Ascending aorta (tissue), 2 donors: ENCODE measurements at regions not wholly inside any gene's neighbourhood (a gene's known extent, or its start where the extent isn't known, plus 50 kb on each side); places are given as distances from the start of the nearest gene placed in this dataset.

Experiments
- DNase-seq, 2 donors: peaks; one replicate each; pipeline ENCODE4 v3.0.0-alpha.2; 2019; ENCODE audit warnings: low spot score in 2 of 2
- H3K27ac ChIP-seq, 2 donors: fragments of 200-600 bp; sonication (generic); one replicate each; pipeline ENCODE4 v1.5.1; 2016 to 2017; ENCODE audit warnings: mild to moderate bottlenecking in 1 of 2
- H3K27me3 ChIP-seq: fragments of 200-600 bp; sonication (generic); one replicate; pipeline ENCODE4 v1.5.1; 2017
- H3K36me3 ChIP-seq, 2 donors: fragments of 200-600 bp; sonication (generic); one replicate each; pipeline ENCODE4 v1.5.1; 2016
- H3K4me1 ChIP-seq, 2 donors: fragments of 200-600 bp; sonication (generic); one replicate each; pipeline ENCODE4 v1.5.1; 2016 to 2017; ENCODE audit warnings: mild to moderate bottlenecking in 1 of 2
- H3K4me3 ChIP-seq, 2 donors: fragments of 200-600 bp; sonication (generic); one replicate each; pipeline ENCODE4 v1.5.1; 2016 to 2017; ENCODE audit warnings: mild to moderate bottlenecking in 1 of 2
- H3K9me3 ChIP-seq, 2 donors: fragments of 200-600 bp; sonication (generic); one replicate each; pipeline ENCODE4 v1.5.1; 2016
- intact Hi-C: fragments of 100-400 bp; cut with DNase I; formaldehyde crosslinking; loops from one replicate; pipeline ENCODE4 v1.15.1; 2023
- TF ChIP-seq, protein P1 (sequence below), 3 experiments: fragments of 200-600 bp in 2 of 3; fragments of 450-650 bp in 1 of 3; sonication (generic) in 2 of 3; IDR thresholded peaks; one replicate each; pipeline ENCODE4 v1.5.1; 2016 to 2019; ENCODE audit warnings: antibody characterized with exemption in 3 of 3, mild to moderate bottlenecking in 1 of 3, moderate library complexity in 1 of 3

DNA sequence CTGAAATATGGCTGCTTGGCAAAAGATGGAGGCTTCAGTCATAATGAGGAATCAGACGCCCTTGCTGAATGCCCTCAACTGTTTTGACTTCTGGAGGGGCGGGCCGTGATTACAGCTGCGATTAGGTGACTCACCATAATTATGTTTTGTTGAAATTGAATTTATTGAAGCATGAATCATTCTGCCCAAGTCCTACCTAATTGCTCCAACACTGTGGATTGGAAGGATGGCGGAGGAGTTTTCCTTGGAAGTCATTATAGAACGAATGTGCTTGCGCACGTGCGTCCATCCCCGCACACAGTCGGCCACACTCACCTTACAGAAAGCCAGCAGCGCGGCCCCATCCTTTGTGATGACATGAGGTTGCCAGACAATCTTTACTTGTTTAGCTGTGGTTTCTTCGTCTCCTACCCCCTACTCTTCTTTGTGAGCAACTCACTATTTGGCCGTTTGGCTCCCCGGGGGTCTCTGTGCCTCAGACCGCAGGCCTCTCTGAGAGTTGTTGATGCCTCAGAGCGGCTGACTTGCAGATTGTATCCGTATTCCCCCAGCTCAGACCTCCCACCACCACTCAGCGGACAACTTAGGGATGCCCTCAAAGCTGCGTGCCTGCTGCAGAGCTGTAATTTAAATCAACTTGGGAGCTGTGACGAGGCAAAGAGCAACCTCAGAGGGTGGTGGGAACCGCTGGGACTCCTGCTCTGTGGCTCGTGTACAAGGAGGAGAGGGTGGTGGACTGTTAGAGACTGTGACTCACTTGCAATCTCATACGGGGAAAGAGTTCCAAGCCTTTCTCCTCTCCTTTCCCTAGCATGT lies 513.4 kb downstream of the TNS1 start:
- Histone ChIP-seq H3K27ac (no peak overlapping the region), H3K9me3 (no peaks in the 10 kb centered on the region), H3K4me1 (no peaks in the 10 kb centered on the region), H3K27me3 (no peaks in the 10 kb centered on the region), H3K36me3 (no peaks in the 10 kb centered on the region), H3K4me3 (no peak overlapping the region)
- DNase-seq = no peak
- intact Hi-C loops = no loop called here
- TF ChIP-seq, protein P1, sequence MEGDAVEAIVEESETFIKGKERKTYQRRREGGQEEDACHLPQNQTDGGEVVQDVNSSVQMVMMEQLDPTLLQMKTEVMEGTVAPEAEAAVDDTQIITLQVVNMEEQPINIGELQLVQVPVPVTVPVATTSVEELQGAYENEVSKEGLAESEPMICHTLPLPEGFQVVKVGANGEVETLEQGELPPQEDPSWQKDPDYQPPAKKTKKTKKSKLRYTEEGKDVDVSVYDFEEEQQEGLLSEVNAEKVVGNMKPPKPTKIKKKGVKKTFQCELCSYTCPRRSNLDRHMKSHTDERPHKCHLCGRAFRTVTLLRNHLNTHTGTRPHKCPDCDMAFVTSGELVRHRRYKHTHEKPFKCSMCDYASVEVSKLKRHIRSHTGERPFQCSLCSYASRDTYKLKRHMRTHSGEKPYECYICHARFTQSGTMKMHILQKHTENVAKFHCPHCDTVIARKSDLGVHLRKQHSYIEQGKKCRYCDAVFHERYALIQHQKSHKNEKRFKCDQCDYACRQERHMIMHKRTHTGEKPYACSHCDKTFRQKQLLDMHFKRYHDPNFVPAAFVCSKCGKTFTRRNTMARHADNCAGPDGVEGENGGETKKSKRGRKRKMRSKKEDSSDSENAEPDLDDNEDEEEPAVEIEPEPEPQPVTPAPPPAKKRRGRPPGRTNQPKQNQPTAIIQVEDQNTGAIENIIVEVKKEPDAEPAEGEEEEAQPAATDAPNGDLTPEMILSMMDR (IDR thresholded peaks at IDR 0.05) = no peak

DNA sequence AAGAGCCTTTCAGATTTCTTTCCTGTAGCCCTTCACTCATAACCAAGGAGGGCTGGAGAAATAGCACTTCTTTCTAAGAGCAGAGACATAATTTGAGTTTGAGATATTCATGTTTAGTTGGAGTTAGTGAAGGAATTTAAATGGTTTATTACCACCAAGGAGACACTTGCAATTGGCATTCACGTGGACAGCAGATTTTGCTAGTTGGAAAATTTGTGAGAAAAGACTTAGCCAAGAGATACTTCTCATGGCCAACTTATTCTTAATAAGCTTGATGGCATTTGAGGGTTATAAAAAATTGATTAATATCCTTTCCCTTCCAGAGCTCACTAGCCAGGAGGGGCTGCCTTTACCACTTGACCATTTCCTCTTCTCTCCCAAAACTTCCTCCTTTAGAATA lies 518.7 kb downstream of the TNS1 start:
- DNase-seq = no peak
- TF ChIP-seq, protein P1 (IDR thresholded peaks at IDR 0.05) = no peak
- Histone ChIP-seq H3K9me3 (no peaks in the 10 kb centered on the region), H3K27ac (no peak overlapping the region), H3K4me1 (no peaks in the 10 kb centered on the region), H3K36me3 (no peaks in the 10 kb centered on the region), H3K4me3 (no peak overlapping the region), H3K27me3 (no peaks in the 10 kb centered on the region)
- intact Hi-C loops = no loop called here

DNA sequence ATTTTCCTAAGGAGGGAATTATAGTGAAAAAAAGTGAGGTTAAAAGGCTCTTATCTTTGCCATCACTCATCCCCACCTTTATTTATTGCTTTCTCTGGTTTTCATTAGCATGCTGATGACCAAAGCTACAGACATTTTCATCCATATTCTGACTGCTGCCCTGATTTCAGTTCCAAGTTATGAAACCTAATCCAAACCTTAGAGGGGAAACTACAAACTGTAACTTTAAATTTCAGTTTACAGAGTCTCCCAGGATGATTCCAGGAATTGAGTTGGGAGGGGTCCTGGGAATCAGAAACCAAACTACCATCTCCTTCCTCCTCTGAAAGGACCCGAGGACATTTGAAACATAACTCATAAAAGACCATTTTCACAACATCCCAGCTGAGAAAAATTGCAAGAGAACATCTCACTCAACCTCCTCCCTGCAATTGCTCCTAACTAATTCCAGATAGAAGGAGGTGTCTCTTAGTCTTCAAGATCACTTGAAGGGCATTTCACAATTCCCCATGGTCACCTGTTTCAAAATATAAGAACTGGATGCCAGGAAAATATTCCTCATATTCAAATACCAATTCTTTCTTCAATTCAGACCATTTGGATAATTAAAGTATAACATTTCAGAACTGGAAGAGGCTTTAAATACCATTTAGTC lies 520.6 kb downstream of the TNS1 start:
- Histone ChIP-seq H3K9me3 (no peaks in the 10 kb centered on the region), H3K4me3 (no peak overlapping the region), H3K4me1 (no peaks in the 10 kb centered on the region), H3K27me3 (no peaks in the 10 kb centered on the region), H3K27ac (no peak overlapping the region), H3K36me3 (no peaks in the 10 kb centered on the region)
- intact Hi-C loops = no loop called here
- no peak for DNase-seq
- TF ChIP-seq, protein P1 (IDR thresholded peaks at IDR 0.05) = no peak

- Histone ChIP-seq H3K27ac (no peak overlapping the region), H3K4me3 (no peak overlapping the region), H3K9me3 (no peaks in the 10 kb centered on the region), H3K36me3 (no peaks in the 10 kb centered on the region), H3K27me3 (no peaks in the 10 kb centered on the region), H3K4me1 (no peaks in the 10 kb centered on the region)
- no peak for DNase-seq
- TF ChIP-seq, protein P1 (IDR thresholded peaks at IDR 0.05) = no peak
- intact Hi-C loops = no loop called here
Measured at GRCh38 chr2:217481577-217481976, 521.2 kb downstream of the TNS1 start.

GRCh38 chr2:217479566-217479965 lies 523.2 kb downstream of the TNS1 start:
- no peak for DNase-seq
- Histone ChIP-seq H3K27me3 (no peaks in the 10 kb centered on the region), H3K36me3 (peaks cover 2 to 6% of the 10 kb centered on the region in 2 donors), H3K4me3 (no peak overlapping the region), H3K9me3 (no peaks in the 10 kb centered on the region), H3K4me1 (no peaks in the 10 kb centered on the region), H3K27ac (no peak overlapping the region)
- TF ChIP-seq, protein P1 (IDR thresholded peaks at IDR 0.05) = no peak
- intact Hi-C loops = no loop called here
